Fibroblast of skin of back (primary cell): ENCODE measurements at regions not wholly inside any gene's neighbourhood (a gene's known extent, or its start where the extent isn't known, plus 50 kb on each side); places are given as distances from the start of the nearest gene placed in this dataset.
"Not testable (repeated sequence)": the region's sequence is repeated elsewhere in the genome, so short reads cannot be mapped to it uniquely, and the experiment has no call there.

ENCODE experiments used
- DNase-seq: peaks from one replicate; pipeline ENCODE4 v3.0.0-alpha.2; 2013

DNA sequence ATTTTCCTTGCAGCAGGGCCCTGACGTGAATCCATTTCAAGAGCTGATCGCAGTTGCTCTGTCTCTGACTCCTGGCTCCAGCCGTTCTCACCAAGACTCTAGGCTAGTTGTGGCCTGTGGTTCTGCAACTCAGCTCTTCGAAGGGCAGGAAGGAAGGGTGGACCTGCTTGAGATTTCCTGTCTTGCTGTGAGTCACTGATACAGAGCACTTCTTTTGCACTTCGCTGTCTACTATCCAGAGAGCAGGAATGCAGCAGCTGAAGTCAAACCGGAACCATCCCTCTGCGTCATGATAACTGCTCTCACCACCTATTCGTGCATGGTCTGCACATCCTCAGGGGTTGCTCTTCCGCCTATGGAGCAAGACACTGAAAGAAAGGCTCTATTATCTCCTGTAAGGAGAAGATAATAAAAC lies 59.7 kb downstream of the RAP2B start:
- DNase-seq = peak; percentile 98

DNA sequence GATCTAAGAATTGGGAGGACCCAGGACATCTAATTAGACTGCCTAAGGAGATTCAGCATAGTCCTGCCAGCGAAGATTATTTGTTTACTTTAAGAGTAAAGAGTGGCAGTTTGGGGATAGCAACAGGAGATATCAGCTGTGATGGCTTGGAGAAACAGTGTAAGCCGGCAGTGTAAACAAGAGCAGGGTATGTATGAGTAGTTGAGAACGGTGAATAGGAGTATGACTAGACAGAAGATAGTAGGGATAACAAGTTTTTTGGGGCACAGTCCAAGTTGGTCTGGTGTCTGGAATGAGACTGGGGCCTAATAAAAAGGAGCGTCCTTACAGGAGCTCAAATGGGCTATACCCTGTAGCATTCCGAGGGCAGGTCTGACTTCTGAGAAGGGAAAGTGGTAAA lies 64.9 kb downstream of the RAP2B start:
- DNase-seq = not testable (repeated sequence)

DNA sequence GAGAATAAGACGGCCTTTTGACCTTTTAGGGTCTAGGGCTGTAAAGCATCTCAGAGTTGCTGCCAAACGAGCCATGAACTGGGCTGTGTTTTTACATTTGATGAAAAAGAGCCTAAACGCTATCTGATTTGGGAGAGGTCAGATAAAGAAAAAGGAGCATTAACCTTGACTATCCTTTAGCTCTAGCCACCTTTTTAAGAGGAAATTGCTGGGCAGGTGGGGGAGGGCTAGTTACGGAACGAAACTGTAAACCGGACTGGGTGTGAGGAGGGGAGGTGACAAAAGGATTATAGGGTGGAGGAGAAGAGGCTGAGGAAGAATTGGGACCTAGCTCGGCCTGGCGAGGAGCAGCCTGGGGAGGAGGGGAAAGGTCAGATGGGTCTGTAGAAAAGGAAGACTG lies 68.4 kb downstream of the RAP2B start:
- not testable (repeated sequence) for DNase-seq

DNA sequence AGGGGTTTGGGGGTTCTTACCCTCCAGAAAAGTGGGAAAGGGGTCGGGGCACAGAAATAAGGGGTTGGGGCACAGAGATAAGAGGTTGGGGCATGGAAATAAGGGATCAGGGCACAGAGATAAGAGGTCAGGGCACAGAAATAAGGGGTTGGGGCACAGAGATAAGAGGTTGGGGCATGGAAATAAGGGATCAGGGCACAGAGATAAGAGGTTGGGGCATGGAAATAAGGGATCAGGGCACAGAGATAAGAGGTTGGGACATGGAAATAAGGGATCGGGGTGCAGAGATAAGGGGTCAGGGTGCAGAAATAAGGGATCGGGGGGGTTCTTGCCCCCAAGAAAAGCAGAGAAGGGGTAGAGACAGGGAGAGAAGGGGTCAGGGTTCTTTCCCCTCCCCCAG lies 69.2 kb downstream of the RAP2B start:
- not testable (repeated sequence) for DNase-seq

DNA sequence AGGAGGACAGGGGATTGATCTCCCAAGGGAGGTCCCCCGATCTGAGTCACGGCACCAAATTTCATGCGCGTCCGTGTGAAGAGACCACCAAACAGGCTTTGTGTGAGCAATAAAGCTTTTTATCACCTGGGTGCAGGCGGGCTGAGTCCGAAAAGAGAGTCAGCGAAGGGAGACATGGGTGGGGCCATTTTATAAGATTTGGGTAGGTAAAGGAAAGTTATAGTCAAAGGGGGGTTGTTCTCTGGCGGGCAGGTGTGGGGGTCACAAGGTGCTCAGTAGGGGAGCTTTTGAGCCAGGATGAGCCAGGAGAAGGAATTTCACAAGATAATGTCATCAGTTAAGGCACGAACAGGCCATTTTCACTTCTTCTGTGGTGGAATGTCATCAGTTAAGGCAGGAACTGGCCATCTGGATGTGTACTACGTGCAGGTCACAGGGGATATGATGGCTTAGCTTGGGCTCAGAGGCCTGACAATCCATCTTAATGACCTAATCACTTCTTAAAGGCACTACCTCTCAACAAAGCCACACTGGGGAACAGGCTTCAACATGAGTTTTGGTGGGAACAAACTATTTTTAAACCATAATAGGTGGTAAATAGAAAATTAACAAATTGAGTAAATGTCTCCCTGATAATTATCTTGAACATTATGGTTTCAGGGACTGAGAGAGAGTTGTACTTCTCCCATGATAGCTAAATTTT lies 70.2 kb downstream of the RAP2B start:
- DNase-seq = peak; percentile 56

DNA sequence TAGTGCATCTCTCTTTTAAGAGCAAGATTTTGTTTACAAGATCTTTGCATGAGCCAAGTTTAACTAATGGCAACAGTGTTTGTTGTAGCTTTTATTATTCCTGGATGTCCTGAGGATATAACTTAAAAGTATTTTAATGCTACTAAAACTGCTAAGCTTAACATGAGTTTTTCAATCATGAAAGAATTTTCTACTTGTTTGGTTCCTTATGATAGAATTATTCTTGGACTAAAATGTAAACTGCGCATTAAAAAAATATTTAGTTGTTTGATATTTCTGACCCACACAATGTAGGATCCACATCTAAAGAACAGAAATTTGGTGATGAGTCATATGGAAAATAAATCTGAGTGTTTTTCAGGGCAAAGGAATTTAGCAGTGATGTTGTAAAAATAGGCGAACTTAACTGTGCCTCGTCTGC lies 70.8 kb downstream of the RAP2B start:
- DNase-seq = peak; percentile 92

DNA sequence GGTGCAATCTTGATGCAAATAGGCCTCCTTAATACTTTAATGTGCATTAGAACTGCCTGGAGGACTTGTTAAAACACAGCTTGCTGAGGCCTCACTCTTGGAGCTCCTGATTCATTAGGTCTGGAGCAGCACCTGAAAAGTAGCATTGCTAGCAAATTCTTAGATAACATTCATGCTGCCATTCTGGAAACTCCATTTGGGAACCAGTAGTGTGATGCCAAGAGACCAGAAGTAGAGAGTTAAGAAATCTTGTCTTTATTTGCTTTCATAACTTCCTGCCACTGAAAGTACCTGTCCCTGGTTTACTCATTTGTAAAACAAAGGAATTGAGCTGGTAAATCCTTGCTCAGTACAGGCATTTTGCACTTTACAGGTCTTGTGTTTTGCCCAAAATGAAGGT lies 72.0 kb downstream of the RAP2B start:
- DNase-seq = no peak

DNA sequence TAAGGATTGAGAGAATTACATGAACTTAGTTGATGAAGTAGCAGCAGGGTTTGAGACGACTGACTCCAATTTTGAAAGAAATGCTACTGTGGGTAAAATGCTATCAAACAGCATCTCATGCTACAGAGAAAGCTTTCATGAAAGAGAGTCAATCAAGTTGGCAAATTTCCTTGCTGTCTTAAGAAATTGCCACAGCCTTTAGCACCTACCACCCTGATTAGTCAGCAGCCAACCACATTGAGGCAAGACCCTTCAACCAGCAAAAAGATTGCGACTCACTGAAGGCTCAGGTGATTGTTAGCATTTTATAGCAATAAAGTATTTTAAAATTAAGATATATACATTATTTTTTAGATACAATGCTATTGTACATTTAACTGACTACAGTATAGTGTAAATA lies 80.9 kb downstream of the RAP2B start:
- no peak for DNase-seq

DNA sequence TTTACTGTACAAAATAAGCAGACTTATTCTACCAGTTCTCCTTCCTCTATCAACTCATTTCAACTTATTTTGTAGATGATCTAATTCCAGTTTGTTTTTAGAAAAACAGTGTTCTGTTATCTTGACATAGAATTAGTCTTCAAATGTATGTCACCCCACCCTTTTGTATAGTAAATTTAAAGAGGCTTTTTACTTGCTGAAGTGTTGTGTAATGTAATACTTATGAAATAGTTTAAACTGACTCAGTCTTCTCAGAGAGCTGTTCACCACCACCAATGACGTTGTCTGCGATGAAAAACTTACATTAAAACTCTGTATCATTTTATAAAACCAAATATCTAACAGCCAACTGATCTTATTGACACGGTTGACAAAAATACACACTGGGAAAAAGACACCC lies 82.9 kb downstream of the RAP2B start:
- peak; percentile 27 for DNase-seq

DNA sequence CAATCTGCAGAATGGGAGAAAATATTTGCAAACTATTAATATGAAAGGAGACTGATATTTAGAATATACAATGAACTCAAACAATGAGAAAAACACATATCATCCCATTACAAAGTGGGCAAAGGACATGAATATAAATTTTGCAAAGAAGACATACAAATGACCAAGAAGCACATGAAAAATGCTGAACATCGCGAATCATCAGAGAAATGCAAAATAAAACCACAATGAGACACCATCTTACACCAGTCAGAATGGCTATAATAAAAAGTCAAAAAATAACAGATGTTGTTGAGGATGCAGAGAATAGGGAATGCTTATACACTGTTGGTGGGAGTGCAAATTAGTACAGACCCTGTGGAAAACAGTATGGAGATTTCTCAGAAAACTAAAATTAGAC lies 83.6 kb downstream of the RAP2B start:
- DNase-seq = no peak

DNA sequence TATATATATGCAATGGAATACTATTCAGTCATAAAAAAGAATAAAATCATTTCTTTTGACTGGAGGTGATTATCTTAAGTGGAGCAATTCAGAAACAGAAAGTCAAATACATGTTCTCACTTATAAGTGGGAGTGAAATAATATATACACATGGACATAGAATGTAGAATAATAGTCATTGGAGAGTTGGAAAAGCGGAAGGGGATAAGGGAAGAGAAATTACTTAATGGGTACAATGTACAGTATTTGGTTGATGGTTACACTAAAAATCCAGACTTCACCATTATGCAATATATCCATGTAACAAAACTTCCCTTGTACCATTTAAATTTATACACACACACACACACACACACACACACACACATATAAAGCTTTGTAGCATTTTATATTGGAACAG lies 84.3 kb downstream of the RAP2B start:
- no peak for DNase-seq

DNA sequence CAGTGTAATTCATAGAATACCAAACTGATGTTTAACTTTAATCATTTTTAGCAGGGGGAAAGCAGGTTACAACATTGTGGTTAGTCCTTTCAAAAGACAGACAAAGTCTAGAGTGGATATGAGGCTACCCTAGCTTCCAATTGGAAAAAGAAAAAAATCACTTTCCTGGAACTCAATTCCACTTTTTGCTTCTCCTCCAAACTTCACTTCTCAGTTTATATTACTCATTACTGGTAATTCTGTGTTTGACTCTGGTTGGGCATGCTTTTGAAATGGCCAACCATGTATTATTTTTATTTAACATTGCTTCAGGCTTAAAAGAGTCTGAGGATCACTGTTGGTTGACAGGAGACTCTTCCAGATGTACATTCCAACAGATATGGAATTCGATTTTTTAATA lies 84.8 kb downstream of the RAP2B start:
- peak; percentile 83 for DNase-seq

DNA sequence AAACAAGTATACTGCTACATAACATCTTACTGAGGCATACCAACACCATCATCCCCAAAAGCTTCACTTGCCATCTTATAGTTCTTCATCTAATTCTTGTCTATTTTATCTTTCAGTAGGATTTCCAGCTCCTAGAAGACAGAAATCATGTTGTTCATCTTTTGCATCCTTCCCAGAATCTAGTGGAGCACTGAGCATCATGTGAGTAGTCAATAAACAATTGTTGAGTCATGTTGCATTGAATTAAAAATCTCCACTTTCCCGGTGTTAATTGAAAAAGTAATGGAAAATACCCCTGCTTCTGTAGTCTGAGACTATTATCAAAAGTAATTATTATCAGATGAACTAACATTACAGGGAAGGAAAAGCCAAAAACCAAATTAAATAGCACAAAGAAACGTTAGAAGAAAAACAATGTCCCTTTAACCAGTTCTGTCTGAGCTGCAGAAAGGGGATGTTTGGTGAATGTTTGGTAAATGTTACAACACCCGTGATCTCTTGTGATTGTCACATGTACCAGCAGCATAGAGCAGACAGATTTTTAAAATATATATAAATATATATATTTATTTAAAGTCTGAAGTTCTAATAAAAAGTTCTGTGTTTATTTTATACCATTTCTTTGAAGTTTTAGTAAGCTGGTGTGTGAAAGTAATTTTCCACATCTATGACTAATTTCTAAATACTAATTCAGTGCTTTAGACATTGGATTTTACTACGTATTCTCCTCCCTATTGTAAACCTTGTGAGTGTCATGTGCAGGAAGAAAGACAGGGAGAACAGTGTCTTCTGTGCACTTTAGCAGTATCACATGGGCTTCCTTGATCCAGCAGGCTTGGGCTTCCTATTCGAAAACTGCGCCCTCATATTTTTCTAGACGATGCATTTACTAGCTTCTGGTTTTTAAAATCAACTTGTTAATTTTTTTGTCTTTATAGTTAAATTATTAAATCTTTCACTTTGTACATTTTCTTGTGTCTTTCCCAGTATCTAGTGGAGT lies 85.6 kb downstream of the RAP2B start:
- no peak for DNase-seq

DNA sequence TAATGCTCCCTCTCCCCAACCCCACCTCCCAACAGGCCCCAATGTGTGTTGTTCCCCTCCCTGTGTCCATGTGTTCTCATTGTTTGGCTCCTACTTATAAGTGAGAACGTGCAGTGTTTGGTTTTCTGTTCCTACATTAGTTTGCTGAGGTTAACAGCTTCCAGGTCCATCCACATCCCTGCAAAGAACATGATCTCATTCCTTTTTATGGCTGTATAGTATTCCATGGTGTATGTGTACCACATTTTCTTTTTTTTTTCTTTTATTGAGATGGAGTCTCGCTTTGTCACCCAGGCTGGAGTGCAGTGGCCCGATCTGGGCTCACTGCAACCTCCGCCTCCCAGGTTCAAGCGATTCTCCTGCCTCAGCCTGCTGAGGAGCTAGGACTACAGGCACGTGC lies 86.8 kb downstream of the RAP2B start:
- DNase-seq = not testable (repeated sequence)

DNA sequence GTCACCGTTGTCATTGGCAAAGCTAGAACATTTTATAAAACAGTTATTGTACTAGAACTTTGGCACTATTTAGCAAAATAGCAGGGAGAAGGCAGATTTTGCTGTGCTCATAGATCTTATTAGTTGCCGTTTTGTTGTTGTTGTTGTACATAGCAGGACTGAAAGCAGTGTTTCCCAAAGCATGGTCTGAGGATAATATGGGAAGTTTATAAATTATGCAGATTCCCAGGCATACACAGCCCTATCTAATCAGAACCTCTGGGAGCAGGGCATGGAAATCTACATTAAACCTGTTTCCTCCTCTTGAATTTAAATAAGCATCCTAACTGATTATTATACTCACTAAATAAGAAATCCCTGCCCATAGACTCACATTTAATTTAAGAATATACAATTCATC lies 87.9 kb downstream of the RAP2B start:
- DNase-seq = no peak

DNA sequence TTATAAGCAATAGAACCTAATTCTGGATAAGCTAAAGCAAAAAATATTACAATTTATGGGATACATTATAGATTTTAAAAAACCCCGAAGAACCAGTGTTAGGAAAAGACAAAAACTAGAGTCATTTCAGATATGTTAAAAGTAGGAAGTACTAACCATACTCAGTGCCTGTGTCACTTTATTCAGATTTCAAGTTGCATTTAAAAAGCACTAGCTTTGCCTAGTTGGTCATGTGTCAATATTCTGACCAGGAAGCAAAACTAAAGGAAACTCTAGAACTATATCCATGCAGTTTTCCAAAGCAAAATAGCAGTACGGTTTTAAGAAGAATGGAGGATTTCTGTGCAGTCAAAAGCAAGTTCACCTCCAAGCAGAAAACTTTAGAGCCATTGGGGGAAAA lies 88.4 kb downstream of the RAP2B start:
- no peak for DNase-seq

DNA sequence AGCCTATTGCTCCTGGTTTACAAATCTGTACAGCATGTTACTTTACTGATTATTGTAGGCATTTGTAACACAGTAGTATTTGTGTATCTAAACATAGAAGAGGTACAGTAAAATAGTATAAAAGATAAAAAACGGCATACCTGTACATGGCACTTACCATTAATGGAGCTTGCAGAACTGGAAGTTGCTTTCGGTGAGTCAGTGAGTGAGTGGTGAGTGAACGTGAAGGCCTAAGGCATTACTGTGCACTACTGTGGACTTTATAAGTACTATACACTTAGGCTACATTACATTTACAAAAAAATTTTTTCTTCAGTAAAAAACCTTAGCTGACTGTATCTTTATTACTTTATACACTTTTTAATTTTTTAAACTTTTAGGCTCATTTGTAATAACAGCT lies 90.9 kb downstream of the RAP2B start:
- peak; percentile 26 for DNase-seq

DNA sequence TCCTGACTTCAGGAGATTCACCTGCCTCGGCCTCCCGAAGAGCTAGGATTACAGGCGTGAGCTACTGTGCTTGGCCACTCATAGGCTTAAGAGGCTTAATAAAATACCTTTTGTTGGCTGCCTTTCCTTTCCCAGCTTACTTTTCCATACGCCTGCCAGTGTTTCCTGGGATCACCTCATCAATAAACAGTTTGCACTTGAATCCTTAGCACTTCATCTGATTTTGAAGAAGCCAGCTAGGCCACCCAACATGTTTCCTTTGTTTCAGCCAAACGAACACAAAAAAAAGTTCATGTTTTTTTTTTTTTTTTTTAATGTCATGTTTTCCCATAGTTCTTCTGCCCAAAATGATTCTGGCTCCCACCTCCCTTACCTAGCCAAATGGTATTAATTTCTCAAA lies 92.3 kb downstream of the RAP2B start:
- no peak for DNase-seq

DNA sequence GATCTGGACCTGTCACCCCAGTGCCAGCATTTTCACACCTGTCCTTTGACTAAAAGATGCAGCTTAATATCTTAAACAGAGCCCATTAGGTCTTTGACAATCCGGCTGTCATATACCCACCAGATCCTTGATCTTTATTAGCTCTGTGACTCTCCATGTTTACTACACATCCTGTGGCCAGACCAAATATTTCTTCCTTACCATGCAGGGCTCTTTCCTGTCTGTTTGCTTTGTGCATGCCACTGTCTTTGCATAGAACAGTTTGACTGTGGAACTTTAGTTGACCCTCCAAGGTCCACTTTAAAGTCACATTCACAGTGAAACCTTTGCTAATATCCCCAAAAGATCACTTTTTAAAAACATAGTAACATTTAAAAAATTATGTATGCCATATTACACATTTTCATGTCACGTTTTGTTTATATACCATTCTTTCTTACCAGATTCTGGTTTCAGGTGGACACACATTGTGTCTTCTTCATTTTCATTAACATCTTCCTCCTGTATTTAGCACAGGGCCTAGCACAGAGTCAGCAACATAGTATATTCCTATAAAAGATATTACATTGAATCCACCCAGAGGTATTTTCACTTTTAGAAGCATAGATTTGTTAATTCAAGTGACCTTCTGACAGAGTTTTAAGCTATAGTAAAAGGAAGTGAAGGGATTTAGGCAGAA lies 95.8 kb downstream of the RAP2B start:
- DNase-seq = peak; percentile 63

DNA sequence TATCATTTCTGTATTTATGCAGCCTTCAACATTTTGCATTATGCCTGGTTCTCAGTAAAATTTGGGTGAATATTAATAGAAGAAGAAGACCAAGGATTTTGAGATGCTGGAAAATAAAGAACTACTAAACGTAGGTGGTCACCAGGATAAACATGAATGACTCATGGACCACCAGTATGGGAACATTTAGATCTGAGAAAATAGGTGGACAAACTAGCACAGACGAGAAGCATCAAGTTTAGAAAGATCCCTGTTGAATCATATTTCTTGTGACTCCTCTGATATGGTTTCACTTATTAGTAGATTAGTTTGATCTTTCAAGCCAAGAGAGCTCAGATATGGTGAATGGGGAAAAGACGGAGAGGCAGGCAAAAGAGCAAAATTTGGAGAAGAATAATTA lies 97.9 kb downstream of the RAP2B start:
- no peak for DNase-seq

DNA sequence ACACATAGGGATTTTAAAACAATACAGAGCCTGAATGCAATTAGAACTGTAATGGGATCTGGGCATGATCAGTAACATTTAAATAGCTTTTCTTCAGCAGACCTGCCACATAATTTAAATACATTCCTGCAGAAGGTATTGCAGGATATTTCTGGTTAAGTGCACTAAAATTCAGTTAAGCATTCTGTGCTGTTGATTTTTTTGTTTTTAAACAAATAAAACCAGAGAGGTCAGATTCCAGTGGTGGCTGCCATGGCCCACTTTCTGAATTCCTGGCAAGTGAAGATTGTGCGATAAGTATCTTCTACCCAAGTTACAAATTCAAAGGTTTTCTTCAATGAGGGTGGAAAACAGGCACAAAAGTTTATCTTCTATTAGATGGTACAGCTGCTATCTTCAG lies 98.7 kb downstream of the RAP2B start:
- DNase-seq = no peak

DNA sequence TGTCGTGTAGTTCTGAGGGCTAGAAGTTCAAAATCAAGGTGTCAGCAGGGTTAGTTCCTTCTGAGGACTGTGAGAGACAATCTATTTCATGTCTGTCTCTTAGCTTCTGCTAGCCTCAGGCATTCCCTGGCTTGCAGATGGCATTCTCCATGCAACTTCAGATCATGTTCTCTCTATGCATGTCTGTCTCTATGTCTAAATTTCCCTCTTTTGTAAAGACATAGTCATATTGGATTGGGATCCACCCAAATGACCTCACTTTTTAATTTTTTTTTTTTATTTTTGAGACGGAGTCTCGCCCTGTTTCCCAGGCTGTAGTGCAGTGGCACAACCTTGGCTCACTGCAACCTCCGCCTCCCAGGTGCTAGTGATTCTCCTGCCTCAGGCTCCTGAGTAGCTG lies 104.6 kb downstream of the RAP2B start:
- DNase-seq = no peak

DNA sequence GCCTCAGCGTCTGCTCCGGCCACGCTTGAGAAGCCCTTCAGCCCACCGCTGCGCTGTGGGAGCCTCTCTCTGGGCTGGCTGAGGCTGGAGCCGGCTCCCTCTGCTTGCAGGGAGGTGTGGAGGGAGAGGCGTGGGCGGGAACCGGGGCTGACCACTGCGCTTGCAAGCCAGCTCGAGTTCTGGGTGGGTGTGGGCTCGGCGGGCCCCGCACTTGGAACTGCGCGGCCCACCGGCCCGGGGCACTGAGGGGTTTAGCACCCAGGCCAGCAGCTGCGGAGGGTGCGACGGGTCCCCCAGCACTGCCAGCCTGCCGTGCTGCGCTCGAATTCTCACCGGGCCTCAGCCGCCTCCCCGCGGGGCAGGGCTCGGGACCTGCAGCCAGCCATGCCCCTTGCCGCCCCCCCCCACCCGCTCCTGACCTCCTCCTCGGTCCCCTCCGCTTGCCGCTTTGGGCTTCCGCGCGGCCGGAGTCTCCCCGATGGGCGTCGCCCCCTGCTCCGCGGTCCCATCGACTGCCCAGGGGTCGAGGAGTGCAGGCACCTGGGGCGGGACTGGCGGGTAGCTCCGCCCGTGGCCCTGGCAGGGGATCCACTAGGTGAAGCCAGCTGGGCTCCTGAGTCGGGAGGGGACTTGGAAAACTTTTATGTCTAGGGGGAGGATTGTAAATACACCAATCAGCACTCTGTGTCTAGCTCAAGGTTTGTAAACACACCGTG lies 106.7 kb downstream of the RAP2B start:
- DNase-seq = no peak
